GM23248 (cell line): ENCODE measurements at regions not wholly inside any gene's neighbourhood (a gene's known extent, or its start where the extent isn't known, plus 50 kb on each side); places are given as distances from the start of the nearest gene placed in this dataset.

Experiments
- DNase-seq: peaks from one replicate; pipeline ENCODE4 v3.0.0-alpha.2; 2015
- H2AFZ ChIP-seq: fragments of 200-600 bp; sonication (generic); 2 replicates; pipeline ENCODE4 v1.6.1; 2016; ENCODE audit warnings: antibody characterized with exemption
- H3F3A ChIP-seq: fragments of 200-600 bp; sonication (generic); 2 replicates; pipeline ENCODE4 v1.6.1; 2016; ENCODE audit warnings: mild to moderate bottlenecking, antibody characterized with exemption, mixed run types; ENCODE audit not compliant: insufficient read depth
- H3K27ac ChIP-seq: fragments of 200-600 bp; sonication (generic); 2 replicates; pipeline ENCODE4 v1.5.1; 2016; ENCODE audit warnings: mild to moderate bottlenecking
- H3K27me3 ChIP-seq: fragments of 200-600 bp; sonication (generic); replicated peaks from 2 replicates; pipeline ENCODE4 v1.6.1; 2016; ENCODE audit warnings: mild to moderate bottlenecking; ENCODE audit not compliant: insufficient read depth
- H3K36me3 ChIP-seq: fragments of 200-600 bp; sonication (generic); 2 replicates; pipeline ENCODE4 v1.6.1; 2016; ENCODE audit warnings: low read depth, mild to moderate bottlenecking
- H3K4me1 ChIP-seq: fragments of 200-600 bp; sonication (generic); 2 replicates; pipeline ENCODE4 v1.6.1; 2016; ENCODE audit warnings: mild to moderate bottlenecking; ENCODE audit not compliant: insufficient read depth
- H3K4me2 ChIP-seq: fragments of 200-600 bp; sonication (generic); one replicate; pipeline ENCODE4 v1.6.1; 2016; ENCODE audit warnings: mild to moderate bottlenecking; ENCODE audit not compliant: unreplicated experiment
- H3K4me3 ChIP-seq: fragments of 200-600 bp; sonication (generic); 2 replicates; pipeline ENCODE4 v1.5.1; 2016; ENCODE audit warnings: mild to moderate bottlenecking
- H3K79me2 ChIP-seq: fragments of 200-600 bp; sonication (generic); 2 replicates; pipeline ENCODE4 v1.6.1; 2016; ENCODE audit warnings: mild to moderate bottlenecking; ENCODE audit not compliant: insufficient read depth
- H3K9ac ChIP-seq: fragments of 200-600 bp; sonication (generic); 2 replicates; pipeline ENCODE4 v1.6.1; 2016; ENCODE audit warnings: mild to moderate bottlenecking
- H3K9me2 ChIP-seq: fragments of 200-600 bp; sonication (generic); 2 replicates; pipeline ENCODE4 v1.6.1; 2016; ENCODE audit warnings: mixed run types, mild to moderate bottlenecking, moderate library complexity; ENCODE audit not compliant: insufficient read depth
- H3K9me3 ChIP-seq: fragments of 200-600 bp; sonication (generic); one replicate; pipeline ENCODE4 v1.6.1; 2017; ENCODE audit warnings: low read depth
- H4K20me1 ChIP-seq: fragments of 200-600 bp; sonication (generic); 2 replicates; pipeline ENCODE4 v1.6.0; 2016; ENCODE audit not compliant: insufficient read depth
- EZH2 ChIP-seq: fragments of 200-600 bp; sonication (generic); IDR thresholded peaks from 2 replicates; pipeline ENCODE4 v1.6.1; 2018; ENCODE audit warnings: antibody characterized with exemption, mild to moderate bottlenecking; ENCODE audit not compliant: insufficient read depth, poor library complexity, severe bottlenecking
- EZH2phosphoT487 ChIP-seq: fragments of 200-600 bp; sonication (generic); IDR thresholded peaks from 2 replicates; pipeline ENCODE4 v1.6.1; 2018; ENCODE audit warnings: antibody characterized with exemption, moderate library complexity, mild to moderate bottlenecking, low read depth; ENCODE audit not compliant: insufficient read depth
- WGBS, 2 experiments: methylation state at CpG; one replicate each; pipeline ENCODE4 v1.1.6; 2015 to 2017; ENCODE audit warnings: low lambda C conversion rate in 2 of 2, low coverage in 1 of 2; ENCODE audit errors: missing lambda C conversion rate in 2 of 2; 5-methylcytosine and 5-hydroxymethylcytosine counted together
- in situ Hi-C: fragments of 300-500 bp; cut with MboI; formaldehyde crosslinking; loops from 2 replicates; pipeline ENCODE4 v1.15.0; 2020

- no peak for DNase-seq
- no peaks in the 10 kb centered on the region for H3K36me3 ChIP-seq
- H3K4me2 ChIP-seq: no peak overlapping the region
- H3K9me2 ChIP-seq: no peaks in the 10 kb centered on the region
- peaks cover 4% of the 10 kb centered on the region for H3K9me3 ChIP-seq
- in situ Hi-C loops: no loop called here
- H3K4me3 ChIP-seq: no peak overlapping the region
- H3F3A ChIP-seq: no peaks in the 10 kb centered on the region
- H3K27ac ChIP-seq: no peak overlapping the region
- H4K20me1 ChIP-seq: no peaks in the 10 kb centered on the region
- TF ChIP-seq EZH2phosphoT487 (no peak), EZH2 (no peak)
- 0 to 5% methylated on average over 1 of the region's 1 CpG for WGBS, 2 experiments
- H2AFZ ChIP-seq: no peak overlapping the region
- no peaks in the 10 kb centered on the region for H3K79me2 ChIP-seq
- H3K4me1 ChIP-seq: no peaks in the 10 kb centered on the region
- H3K27me3 ChIP-seq: no peaks in the 10 kb centered on the region
- H3K9ac ChIP-seq: no peak overlapping the region
These were observed 380.4 kb upstream of the CTNND2 start for GRCh38 chr5:12284604-12285003.

DNA sequence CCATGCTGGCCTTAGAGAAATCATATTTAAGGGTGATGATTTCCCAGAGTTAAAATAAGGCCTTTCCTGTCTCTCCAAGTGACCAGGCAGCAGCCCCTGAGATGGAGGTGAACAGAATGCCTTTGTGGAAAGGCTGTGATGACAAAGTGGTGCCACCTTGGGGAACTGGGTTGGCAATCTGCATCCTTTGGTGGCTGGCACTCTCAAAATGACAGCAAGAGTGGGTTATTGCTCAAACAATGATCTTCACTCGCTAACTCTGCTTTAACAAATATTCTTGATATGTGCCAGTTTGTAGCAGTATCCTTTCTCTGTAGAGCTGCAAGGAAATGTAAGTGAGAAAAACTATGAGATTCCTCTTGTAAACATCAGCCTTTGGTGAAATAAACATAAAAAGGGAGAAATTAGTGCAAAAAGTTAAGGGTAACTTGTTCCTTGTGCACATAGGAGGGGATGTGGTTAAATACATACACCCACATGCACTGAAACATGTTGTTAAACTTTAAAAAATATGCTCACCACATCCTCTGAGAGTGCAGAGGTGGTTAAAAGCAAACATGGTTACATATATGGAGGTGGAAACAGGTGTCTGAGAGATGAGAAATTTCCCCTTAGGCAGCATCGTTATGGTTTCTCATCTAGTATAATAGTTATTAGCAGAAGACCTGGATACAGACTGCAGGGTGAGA, 373.4 kb upstream of the CTNND2 start:
- TF ChIP-seq EZH2phosphoT487: no peak
- TF ChIP-seq EZH2: no peak

GRCh38 chr5:12274236-12274635, 370.0 kb upstream of the CTNND2 start:
- Histone ChIP-seq H3K4me1 (no peaks in the 10 kb centered on the region), H3K4me3 (no peak overlapping the region), H3K27ac (no peak overlapping the region), H3K27me3 (no peaks in the 10 kb centered on the region), H3K9me3 (no peaks in the 10 kb centered on the region), H2AFZ (no peak overlapping the region), H4K20me1 (no peaks in the 10 kb centered on the region), H3K36me3 (no peaks in the 10 kb centered on the region), H3K9ac (no peak overlapping the region), H3F3A (no peaks in the 10 kb centered on the region), H3K4me2 (no peak overlapping the region), H3K9me2 (no peaks in the 10 kb centered on the region), H3K79me2 (no peaks in the 10 kb centered on the region)
- in situ Hi-C loops: no loop called here
- TF ChIP-seq EZH2 (no peak), EZH2phosphoT487 (no peak)
- DNase-seq: no peak
- 6 to 14% methylated on average over 1 of the region's 1 CpG for WGBS, 2 experiments

More for the DNA sequence above, 373.4 kb upstream of the CTNND2 start:
- Histone ChIP-seq H2AFZ (no peak overlapping the region), H3K4me1 (no peaks in the 10 kb centered on the region), H3K9me3 (peaks cover 4% of the 10 kb centered on the region), H3K27ac (no peak overlapping the region), H4K20me1 (no peaks in the 10 kb centered on the region), H3K36me3 (no peaks in the 10 kb centered on the region), H3K9ac (no peak overlapping the region), H3K9me2 (no peaks in the 10 kb centered on the region), H3F3A (no peaks in the 10 kb centered on the region), H3K4me3 (no peak overlapping the region), H3K79me2 (no peaks in the 10 kb centered on the region), H3K4me2 (no peak overlapping the region), H3K27me3 (no peaks in the 10 kb centered on the region)
- WGBS, 2 experiments: 31 to 39% methylated on average over 2 of the region's 2 CpGs
- in situ Hi-C loops: no loop called here
- no peak for DNase-seq

GRCh38 chr5:12272389-12272788, 368.1 kb upstream of the CTNND2 start:
- Histone ChIP-seq H3K79me2 (no peaks in the 10 kb centered on the region), H3K9ac (no peak overlapping the region), H3K9me3 (no peaks in the 10 kb centered on the region), H2AFZ (no peak overlapping the region), H3K4me1 (no peaks in the 10 kb centered on the region), H3K27me3 (no peaks in the 10 kb centered on the region), H3K4me3 (no peak overlapping the region), H3K36me3 (no peaks in the 10 kb centered on the region), H3F3A (no peaks in the 10 kb centered on the region), H3K9me2 (no peaks in the 10 kb centered on the region), H3K27ac (no peak overlapping the region), H3K4me2 (no peak overlapping the region), H4K20me1 (no peaks in the 10 kb centered on the region)
- DNase-seq: no peak
- WGBS, 2 experiments: 17 to 19% methylated on average over 5 of the region's 5 CpGs
- in situ Hi-C loops: no loop called here
- TF ChIP-seq EZH2phosphoT487 (no peak), EZH2 (no peak)
